Activated effector memory CD4-positive, alpha-beta T cell treated with Interleukin-2 at 50 U/mL for 16 hours (primary cell): ENCODE measurements at regions not wholly inside any gene's neighbourhood (a gene's known extent, or its start where the extent isn't known, plus 50 kb on each side); places are given as distances from the start of the nearest gene placed in this dataset.

Experiments
- DNase-seq: peaks from one replicate; pipeline ENCODE4 v3.0.0-alpha.2; 2020

DNA sequence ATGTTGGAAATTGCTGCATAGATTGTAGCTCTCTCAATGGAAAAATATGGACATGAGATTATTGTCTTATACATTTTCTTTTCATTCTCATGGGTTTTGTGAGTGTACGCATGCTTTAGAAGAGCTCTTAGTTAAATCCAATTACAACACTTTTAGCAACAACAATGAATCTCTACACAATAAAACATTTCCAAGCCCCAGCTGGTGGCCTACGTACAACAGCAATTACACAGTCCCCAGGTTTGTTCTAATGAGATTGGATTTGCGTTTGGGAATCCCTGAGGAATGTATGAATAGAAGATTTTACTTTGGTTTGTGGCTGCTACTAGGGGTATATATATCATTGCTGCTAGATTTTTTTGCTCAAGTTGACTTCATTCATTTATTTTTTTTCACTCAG is 98.6 kb downstream of the FHDC1 start:
- no peak for DNase-seq

DNA sequence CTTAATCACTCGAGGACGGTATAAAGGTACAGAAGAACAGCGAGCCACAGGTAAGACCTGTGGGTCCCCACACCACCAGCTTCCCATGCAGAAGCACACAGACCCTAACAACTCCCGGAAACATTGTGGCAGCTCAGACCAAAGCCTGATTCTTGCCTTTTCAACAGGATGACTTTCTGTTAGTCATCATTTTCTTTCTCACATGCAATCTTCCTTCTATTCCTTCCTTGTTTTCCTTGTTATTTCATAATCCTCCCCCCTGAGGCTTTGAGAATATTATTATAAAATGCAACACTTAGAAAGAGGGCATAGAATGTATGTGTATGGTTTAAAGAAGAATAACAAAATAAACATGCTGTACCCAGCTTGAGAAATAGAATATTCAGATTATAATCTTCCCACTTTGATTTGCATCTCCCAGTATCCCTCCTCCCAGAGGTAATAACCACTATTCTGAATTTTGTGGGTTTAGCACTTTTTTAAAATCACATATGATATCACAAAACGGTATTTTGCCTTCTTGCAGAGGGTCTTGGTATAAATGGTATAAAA is 100.9 kb downstream of the FHDC1 start:
- no peak for DNase-seq

DNA sequence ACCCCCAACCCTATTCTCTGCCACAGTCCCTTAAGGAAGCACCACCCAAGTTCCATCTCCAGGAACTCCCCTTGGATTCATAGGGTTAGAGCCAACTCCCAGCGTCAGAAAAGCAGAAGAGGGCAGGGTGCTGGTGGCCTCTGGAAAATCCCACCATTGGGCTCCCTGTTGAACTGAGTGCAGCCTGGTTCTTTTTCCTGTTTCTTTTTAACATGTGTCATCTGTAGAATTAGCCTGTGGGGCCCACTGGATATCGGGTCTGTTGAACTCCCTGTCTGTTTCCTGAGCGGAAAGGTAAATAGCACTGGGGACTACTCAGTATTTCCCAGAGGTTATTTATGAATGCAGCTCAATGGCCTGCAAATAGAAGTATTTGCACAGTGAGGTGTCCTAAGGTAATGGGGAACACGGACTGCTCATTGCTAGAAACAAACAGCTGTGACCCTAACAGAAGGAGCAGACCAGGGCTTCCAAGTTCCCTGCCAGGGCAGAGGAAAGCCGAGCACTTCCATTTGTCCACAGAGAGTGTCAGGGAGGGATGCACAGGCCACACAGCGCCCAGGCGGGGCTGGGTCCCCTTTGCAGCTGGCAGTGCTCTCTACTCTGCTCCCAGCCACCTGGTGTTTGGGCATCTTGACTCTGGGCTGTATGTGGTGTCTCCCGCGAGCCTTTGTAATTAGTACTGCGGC is 102.6 kb downstream of the FHDC1 start:
- no peak for DNase-seq

DNA sequence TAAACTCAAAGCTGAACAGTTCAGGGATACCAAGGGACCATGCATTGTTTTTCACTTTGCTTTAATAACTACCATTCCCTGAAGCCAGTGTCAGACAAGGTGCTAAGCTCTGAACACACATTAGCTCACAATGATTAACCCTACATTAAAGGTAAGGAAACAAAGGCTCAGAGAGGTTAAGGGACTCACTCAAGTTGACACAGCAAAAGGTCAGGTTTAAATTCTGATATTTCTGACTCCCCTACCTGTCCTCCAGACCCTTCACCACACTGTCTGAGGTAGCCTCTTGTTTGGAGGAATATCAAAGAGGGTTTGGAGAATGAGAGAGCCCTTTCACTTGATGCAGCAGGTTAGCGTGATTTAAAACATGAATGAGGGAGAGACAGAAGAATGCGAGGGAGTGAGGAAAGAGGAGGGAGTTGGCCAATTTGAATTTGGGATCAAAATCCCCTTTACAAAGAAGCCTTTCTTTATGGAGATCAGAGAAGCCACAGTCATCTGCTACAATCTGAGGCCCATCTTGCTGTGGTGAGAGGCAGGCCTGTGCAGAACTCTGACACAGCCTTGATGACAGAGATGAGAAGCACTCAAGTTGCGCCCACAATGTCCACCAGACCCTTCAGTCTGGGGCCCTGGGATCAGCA is 103.5 kb downstream of the FHDC1 start:
- DNase-seq, result no peak

DNA sequence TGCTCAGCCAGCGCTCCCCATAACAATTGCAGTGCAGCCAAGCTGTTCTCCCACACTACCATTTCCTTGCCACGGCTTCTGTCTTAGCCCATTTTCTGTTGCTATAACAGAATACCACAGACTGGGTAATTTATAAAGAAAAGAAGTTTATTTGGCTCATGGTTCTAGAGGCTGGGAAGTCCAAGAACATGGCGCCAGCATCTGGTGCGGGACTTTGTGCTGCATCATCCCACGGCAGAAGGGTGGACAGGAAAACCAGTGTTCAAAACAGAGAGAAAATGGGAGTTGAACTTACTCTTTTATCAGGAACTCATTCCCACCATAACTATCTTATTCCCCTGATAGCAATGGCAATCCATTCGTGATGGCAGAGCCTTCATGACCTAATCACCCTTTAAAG is 104.6 kb downstream of the FHDC1 start:
- no peak for DNase-seq

DNA sequence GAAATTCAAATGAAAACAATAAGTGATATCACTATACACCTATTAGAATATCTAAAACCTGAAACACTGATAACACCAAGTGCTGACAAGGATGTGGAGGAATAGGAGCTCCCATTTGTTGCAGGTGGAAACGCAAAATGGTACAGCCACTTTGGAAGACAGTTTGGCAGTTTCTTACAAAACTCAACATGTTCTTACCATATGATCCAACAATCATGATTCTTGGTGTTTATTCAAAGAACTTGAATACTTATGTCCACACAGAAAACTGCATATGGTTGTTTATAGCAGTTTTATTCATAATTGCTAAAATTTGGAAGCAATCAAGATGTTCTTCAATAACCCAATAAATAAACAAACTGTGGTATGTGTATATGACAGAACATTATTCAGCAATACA is 107.9 kb downstream of the FHDC1 start:
- no peak for DNase-seq

DNA sequence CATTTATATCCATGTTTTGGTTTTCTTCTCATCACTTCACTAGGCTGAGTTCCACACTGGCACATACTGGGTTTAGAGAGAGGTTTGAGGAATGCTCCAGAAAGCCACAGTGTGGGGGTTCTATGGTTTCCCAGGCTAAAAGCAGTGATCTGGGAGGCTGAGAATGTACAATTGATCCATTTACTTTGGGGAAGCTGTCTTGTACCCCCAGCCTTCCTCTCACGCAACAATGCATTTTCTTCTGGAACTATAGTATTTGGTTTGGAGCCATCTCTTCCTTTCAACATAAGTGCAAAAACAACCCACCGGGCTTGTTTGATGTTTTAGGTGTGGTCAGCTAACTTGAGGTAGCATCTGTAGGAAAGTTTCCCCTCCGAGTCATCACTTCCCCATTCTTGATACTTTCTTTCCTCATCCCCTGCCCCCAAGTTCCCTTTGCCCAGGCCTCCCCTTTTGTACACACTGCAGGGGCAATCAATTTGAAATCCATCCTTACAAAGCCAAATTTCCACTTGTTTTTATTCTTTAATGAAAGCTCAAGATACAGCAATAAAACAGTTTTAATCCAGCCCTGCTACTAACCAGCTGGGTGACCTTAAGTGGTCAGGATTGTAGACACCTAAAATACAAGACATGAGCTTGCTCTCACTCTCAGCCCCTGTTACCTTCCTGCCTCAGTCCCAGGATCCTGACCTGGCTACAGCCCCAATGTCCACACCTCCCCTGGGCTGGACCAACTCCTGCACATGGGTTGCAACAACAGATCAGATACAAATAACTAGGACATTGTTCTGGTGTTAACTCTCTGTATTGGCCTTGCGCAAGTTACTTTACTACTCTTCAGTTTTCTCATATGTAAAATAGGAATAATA is 109.2 kb downstream of the FHDC1 start:
- no peak for DNase-seq

DNA sequence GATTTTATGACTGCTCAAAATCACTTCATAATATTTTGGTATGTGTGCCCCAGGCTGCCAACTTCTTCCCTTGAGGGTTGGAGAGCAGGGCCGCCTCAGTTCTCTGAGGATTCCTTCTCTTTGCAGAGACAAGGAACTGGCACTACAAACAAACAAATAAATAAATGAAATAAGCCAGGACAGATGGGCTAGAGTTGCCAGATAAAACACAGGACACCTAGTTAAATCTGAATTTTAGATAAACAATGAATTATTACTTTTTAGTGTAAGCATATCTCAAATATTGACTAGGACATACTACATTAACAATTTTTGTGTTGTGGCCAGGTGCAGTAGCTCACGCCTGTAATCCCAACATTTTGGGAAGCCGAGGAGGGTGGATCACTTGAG is 122.5 kb downstream of the FHDC1 start:
- DNase-seq, result no peak

DNA sequence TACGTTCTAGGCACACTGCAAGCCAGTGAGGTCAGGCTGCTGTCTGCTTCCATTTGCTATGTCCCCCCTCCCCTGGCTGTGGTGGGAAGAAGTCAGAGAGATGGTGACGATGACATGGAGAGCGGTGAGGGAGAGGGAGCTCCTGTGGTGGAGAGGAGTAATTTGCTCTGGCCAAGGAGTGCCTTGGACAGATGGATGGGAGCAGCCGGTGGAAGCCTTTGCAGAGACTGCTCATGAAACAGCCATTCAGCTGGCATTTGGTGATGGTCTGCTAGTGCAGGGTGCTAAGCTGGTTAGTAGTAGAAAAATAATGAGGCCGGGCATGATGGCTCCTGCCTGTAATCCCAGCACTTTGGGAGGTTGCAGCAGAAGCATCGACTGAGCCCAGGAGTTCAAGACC is 124.1 kb downstream of the FHDC1 start:
- no peak for DNase-seq

DNA sequence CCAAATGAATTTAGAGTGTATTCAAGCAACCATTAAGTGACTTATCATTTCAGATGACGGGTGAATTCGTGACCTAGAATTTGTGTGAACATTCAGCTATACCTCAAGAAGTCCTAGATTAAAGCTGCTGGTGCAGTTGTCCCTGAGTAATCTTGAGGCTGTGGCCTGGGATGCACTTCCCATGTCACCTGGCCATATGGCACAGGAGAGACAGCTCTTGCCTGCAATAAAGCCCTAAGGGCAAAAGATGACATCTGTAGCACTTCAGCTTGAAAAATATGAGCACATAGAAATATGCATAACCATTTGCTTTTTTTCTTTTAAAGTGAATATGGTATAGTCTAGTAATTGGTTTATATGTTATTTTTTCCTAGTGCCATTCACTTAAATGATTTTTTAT is 125.8 kb downstream of the FHDC1 start:
- DNase-seq, result no peak

DNA sequence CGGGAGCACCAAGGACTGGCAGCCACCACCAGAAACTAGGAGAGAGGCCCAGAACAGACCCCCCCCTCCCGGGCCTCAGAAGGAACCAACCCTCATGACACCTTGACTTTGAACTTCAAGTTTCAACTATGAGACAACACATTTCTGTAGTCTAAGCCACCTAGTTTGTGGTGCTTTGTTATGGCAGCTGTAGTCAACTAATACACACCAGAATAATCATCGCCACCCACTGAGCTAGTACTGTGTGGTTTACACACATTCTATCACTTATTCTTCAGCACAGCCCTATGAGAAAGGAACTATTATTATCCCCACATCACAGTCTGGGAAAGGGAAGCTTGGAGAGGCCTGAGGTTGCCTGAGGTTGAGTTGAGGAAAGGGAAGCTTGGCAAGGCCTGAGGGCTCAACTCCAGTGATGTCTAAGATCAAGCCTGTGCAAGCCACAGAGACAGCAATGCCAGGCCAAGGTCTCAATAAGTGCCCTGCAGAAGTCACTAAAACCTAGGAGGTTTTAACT is 126.6 kb downstream of the FHDC1 start:
- DNase-seq, result no peak

DNA sequence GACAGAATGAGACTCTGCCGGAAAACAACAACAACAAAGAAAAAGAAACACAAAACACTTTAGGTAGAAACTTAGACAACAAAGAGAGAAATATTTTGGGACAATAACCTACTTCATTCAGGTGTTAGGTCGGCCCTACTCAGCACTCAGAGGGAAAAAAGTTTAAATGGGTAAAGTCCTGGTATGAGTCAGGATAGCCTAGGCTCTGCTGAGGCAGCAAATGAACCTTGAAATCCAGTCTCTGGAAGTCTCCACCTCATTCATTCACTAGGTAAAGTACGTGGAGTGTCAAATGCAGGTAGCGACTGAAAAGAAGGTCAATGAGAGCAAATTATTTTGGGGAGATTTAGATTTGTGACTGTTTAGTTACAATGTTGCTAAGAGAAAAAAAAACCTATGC is 127.4 kb downstream of the FHDC1 start:
- no peak for DNase-seq

DNA sequence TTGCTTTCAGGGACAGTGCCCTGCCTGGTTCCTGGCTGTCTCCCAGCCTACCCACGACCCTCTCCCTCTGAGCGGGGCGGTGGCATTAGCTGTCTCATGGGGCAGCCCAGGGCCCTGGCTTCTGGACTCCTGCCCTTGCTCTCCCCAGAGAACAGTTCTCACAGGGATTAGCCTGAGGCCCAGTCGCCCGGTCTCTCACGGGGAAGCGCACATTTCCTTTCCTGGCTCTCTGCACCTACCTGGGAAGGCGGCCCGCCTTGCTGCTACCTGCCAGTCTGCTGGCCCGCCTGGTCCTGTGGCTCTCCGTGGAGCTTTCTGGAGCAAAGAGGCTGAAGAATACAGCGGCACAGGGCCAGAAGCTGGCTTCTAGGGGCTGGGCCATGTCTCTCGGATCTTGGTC is 128.4 kb downstream of the FHDC1 start:
- DNase-seq, result no peak

DNA sequence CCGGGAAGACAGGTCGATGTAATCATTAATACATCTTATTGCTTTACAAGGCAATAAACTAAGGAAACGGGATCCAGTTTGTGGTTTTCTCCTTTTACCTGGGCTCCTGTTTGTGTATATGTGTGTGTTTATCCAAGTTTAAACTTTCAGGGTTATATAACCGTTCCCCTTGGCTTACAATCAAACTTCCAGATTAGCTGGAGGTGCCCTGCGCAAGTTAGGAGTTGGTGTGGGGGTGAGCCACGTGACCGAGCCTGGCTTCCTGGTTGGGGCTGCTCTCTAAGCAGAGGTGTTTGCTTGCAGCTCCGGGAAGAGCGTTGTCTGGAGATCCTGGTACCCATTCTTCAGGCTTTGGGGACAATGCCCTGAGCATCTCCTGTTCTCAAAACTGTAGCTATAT is 129.2 kb downstream of the FHDC1 start:
- no peak for DNase-seq

DNA sequence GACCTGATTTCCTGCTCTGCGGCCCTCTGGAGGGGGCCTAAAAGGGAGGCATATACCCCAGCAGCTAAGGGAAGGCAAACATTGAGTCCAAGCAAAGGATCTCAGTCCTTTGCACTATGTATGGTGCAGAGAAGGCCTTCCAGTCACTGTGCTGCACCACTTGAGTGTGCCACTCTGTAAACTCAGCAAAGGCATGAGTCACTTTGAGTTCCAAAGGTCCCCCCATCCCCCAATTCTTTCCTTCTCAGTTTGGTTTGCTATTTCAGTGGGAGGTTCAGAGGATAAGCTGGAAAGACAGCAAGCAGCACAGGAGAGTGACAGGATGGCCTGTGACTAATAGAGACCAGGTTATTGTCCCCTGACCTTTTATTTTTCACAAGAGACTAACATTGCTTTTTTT is 131.3 kb downstream of the FHDC1 start:
- DNase-seq, result no peak

DNA sequence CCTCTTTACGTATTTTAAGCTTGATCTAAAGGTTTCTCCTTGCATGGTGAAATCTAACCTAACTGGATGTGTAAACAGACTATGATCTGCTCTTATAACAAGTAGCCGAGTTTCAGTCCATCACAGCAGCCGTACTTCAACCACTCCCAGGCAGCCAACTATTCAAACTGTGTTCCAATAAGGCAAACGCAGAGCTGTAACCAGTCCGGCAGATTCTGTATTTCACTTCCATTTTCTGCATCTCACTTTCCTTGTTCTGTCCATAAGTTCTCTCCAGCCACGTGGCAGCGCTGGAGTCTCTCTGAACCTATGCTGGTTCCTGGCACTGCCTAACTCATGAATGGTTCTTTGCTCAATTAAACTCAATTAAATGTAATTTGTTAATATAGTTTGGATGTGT is 132.6 kb downstream of the FHDC1 start:
- no peak for DNase-seq

DNA sequence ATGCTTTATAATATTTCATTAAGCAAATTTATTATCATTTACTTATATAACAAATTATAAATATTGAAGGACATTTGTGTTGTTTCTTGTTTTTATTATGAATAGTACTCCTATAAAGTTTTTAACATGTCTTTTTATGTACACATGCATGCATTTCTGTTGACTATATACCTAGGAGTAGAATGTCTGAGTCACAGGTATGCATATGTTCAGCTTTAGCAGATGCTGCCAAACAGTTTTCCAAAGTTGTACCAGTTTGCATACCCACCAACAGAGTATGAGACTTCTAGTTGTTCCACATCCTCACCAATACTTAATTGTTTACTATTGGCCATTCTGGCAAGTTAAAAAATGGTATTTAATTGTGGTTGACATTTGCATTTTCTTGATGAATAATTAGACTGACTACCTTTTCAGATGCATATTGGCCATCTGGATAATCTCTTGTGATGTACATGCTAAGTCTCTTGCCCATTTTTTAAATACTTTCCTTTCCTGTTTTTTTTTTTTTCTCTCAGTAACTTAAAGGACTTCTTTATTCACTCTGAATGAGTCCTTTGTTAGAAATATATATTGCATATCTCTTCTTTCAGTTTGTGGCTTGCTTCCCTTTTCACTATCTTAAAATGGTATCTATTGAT is 132.2 kb upstream of the TRIM2 start:
- DNase-seq, result no peak

DNA sequence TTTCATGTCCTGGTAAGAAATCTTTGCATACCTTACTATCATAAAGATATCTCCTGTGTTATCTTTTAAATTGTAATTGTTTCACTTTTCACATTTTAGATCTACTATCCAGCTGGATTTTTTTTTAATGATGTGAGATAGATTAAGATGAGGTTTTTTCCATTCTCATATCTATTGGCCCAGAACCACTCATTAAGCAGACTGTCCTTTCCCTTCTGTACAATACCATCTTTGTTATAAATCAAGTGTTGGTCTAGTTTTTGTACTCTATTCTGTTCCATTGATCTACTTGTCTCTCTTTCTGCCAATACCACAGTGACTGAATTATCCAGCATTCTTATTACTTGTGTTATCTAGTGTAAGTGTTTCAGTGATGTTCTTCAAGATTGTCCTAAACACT is 131.6 kb upstream of the TRIM2 start:
- no peak for DNase-seq

DNA sequence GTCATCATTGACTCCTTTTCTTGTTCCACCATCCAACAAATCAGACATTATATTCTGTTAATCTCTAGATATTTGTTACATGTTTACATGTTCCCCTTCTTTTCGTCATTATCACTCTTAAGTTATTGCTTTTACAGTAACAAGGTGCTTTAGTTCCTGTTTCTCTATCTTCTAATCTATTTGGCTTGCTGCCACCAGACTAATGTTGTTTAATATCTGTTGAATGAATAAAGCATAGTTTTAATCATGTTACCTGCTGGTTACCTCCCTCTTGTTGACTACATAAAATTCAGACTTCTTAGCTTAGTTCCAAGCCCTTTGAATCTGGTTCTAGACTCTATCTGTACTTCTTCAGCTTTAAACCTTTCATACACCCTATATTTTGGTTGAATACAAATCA is 129.8 kb upstream of the TRIM2 start:
- no peak for DNase-seq

DNA sequence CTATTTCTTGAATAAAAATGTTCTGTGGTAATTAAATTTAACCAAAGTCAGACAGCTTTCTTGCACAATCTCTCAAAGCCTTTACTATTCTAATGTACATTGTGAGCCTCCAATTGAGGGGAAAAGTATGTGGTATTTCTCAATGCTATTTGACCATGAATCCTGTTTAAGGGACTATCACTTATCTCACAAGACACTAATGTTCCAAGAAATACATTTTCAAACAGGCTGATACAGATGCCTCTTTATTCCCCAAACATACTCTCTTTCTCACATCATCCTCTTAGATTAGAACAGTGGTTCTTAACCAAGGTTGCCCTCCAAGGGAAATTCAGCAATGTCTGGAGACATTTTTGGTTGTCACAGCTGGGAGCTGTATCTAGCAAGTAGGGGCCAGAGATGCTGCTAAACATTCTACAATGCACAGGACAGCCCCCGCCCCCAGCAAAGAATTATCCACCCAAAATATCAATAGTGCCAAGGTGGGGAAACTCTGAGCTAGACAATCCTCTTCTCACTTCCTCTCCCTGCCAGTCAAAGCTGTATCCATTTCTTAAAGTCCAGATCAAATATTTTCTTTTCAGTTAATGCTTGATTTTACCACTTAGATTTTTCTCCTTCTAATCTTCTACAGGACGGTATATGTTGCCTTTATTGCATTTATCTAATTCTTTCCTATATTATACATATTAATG is 129.2 kb upstream of the TRIM2 start:
- no peak for DNase-seq

DNA sequence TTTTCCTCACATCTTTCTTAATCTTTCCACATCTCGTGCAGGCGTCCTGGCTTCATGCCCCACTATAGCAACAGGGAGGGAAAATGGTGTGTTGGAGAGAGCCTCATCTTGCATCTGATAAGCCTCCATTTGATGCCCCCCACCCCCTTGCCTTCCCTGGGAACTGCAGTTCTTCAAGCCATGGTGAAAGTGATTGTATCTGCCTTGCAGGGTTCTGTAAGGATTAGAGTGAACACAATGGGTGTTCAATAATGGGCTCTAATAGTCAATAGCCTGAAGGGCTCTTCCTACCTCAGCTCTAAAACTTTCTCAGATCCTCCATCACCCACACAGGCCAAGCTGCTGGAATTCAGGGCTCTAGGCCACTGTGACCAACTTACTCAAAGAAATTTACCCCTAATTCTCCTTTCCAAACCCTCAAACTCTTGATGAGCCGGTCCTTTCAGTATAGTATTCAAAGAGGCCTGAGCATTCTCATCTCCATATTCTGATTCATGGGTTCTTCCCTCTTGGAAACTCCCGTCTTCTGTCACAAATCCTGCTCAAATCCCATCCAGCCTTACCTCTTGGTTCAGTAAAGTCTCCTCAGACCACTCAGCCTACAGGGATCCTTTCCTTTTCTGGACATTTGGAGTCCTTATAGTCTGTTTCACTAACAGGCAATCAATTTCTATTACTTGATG is 128.3 kb upstream of the TRIM2 start:
- no peak for DNase-seq

DNA sequence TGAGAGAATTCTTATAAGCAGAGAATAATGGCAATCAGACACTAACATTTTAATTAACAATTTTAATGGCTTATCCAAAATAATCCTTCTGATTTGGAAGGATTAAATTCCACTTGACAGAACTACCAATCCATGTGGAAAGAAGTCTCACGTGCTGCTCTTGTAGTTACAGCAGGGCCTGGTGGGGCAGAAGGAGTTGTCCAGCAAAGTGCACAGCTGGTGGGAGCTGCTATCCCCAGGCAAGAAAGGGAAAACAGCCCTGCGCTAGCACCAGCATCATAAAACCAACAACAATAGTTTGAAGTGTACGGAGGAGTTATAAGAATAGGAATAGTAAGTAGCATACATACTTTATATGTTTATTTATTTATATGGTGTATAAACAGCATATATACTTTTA is 127.4 kb upstream of the TRIM2 start:
- DNase-seq, result no peak
